WTC11 (cell line): ENCODE measurements at regions not wholly inside any gene's neighbourhood (a gene's known extent, or its start where the extent isn't known, plus 50 kb on each side); places are given as distances from the start of the nearest gene placed in this dataset.

ENCODE experiments used
- ATAC-seq: fragments of 200-7000 bp; cut with Tn5 transposase; 2 replicates; pipeline ENCODE4 v1.10.0; 2021; ENCODE audit warnings: mild to moderate bottlenecking, moderate library complexity
- CTCF ChIA-PET: fragments of 300-600 bp; sonication (Branson Sonifier 250); formaldehyde crosslinking; loops from one replicate; lab custom pipeline; 2021; ENCODE audit warnings: antibody characterized with exemption; lab: Charles Lee
- POLR2A ChIA-PET: fragments of 350-600 bp; sonication (Branson Sonifier 250); formaldehyde crosslinking; loops from one replicate; lab custom pipeline; 2021; ENCODE audit warnings: antibody characterized with exemption; lab: Charles Lee
- DNase-seq: peaks from one replicate; pipeline ENCODE4 v3.0.0; 2021; ENCODE audit warnings: low spot score
- H3K27ac Mint-ChIP-seq: 2 replicates; pipeline ENCODE4 v1.8.0; 2021; ENCODE audit warnings: mixed read lengths
- H3K27me3 Mint-ChIP-seq: 2 replicates; pipeline ENCODE4 v1.8.0; 2021; ENCODE audit warnings: low read depth, mild to moderate bottlenecking, moderate library complexity, mixed read lengths
- H3K36me3 Mint-ChIP-seq: 2 replicates; pipeline ENCODE4 v1.8.0; 2021; ENCODE audit warnings: mixed read lengths
- H3K4me1 Mint-ChIP-seq: 2 replicates; pipeline ENCODE4 v1.8.0; 2022; ENCODE audit warnings: mixed read lengths
- H3K4me3 Mint-ChIP-seq: 2 replicates; pipeline ENCODE4 v1.8.0; 2021; ENCODE audit warnings: mild to moderate bottlenecking, moderate library complexity, mixed read lengths
- H3K9me3 Mint-ChIP-seq: 2 replicates; pipeline ENCODE4 v1.8.0; 2021; ENCODE audit warnings: mixed read lengths
- AFF4 ChIP-seq: sonication (generic); formaldehyde crosslinking; IDR thresholded peaks from 2 replicates; pipeline ENCODE4 v1.8.1; 2023; ENCODE audit warnings: mild to moderate bottlenecking, missing genetic modification reagents, borderline replicate concordance
- ATF2 ChIP-seq: sonication (generic); formaldehyde crosslinking; IDR thresholded peaks from 2 replicates; pipeline ENCODE4 v1.8.1; 2022; ENCODE audit warnings: low read depth, missing genetic modification reagents, borderline replicate concordance
- ATF3 ChIP-seq: sonication (generic); formaldehyde crosslinking; conservative IDR thresholded peaks from 2 replicates; pipeline ENCODE4 v1.8.1; 2022; ENCODE audit warnings: mild to moderate bottlenecking, missing genetic modification reagents
- CREB1 ChIP-seq: sonication (generic); formaldehyde crosslinking; IDR thresholded peaks from 2 replicates; pipeline ENCODE4 v1.8.0; 2023; ENCODE audit warnings: mild to moderate bottlenecking, missing genetic modification reagents
- CREM ChIP-seq: sonication (generic); formaldehyde crosslinking; IDR thresholded peaks from 2 replicates; pipeline ENCODE4 v1.8.1; 2022; ENCODE audit warnings: mild to moderate bottlenecking, missing genetic modification reagents, moderate library complexity
- FOXJ3 ChIP-seq: sonication (generic); formaldehyde crosslinking; IDR thresholded peaks from 2 replicates; pipeline ENCODE4 v1.9.0; 2021; ENCODE audit warnings: missing genetic modification reagents, mild to moderate bottlenecking, borderline replicate concordance
- GRHL2 ChIP-seq: fragments of 250-450 bp; sonication (Bioruptor Pico); IDR thresholded peaks from 2 replicates; pipeline ENCODE4 v1.8.0; 2022; ENCODE audit warnings: mild to moderate bottlenecking, moderate library complexity; ENCODE audit not compliant: insufficient replicate concordance, severe bottlenecking
- IRF1 ChIP-seq: sonication (generic); formaldehyde crosslinking; IDR thresholded peaks from 2 replicates; pipeline ENCODE4 v1.8.0; 2023; ENCODE audit warnings: missing genetic modification reagents
- NFYB ChIP-seq: sonication (generic); formaldehyde crosslinking; conservative IDR thresholded peaks from 2 replicates; pipeline ENCODE4 v1.8.0; 2022; ENCODE audit warnings: low read depth, missing genetic modification reagents
- STAT6 ChIP-seq: sonication (generic); formaldehyde crosslinking; conservative IDR thresholded peaks from 2 replicates; pipeline ENCODE4 v1.8.1; 2023; ENCODE audit warnings: mild to moderate bottlenecking, low read depth, missing genetic modification reagents, moderate library complexity
- USF1 ChIP-seq: sonication (generic); formaldehyde crosslinking; IDR thresholded peaks from 2 replicates; pipeline ENCODE4 v1.8.0; 2022; ENCODE audit warnings: mild to moderate bottlenecking, missing genetic modification reagents
- ZBTB21 ChIP-seq: sonication (generic); formaldehyde crosslinking; IDR thresholded peaks from 2 replicates; pipeline ENCODE4 v1.8.1; 2023; ENCODE audit warnings: mild to moderate bottlenecking, missing genetic modification reagents, borderline replicate concordance
- ZBTB43 ChIP-seq: sonication (generic); formaldehyde crosslinking; IDR thresholded peaks from 2 replicates; pipeline ENCODE4 v1.8.1; 2023; ENCODE audit warnings: mild to moderate bottlenecking, missing genetic modification reagents
- ZNF317 ChIP-seq: sonication (generic); formaldehyde crosslinking; IDR thresholded peaks from 2 replicates; pipeline ENCODE4 v1.8.1; 2023; ENCODE audit warnings: low read depth, mild to moderate bottlenecking, moderate library complexity, missing genetic modification reagents, borderline replicate concordance
- ZNF423 ChIP-seq: fragments of 250-450 bp; sonication (Bioruptor Pico); IDR thresholded peaks from 2 replicates; pipeline ENCODE4 v2.1.2; 2022; ENCODE audit warnings: mild to moderate bottlenecking, moderate library complexity
- ZSCAN18 ChIP-seq: fragments of 250-450 bp; sonication (Bioruptor Pico); IDR thresholded peaks from 2 replicates; pipeline ENCODE4 v2.1.2; 2022; ENCODE audit warnings: mild to moderate bottlenecking, moderate library complexity

GRCh38 chr2:136215449-136215848, 97.5 kb upstream of the CXCR4 start:
- ATAC-seq (no peak), DNase-seq (no peak)
- Mint-ChIP-seq H3K4me3 (no peak overlapping the region), H3K4me1 (no peaks in the 10 kb centered on the region), H3K27me3 (no peaks in the 10 kb centered on the region; the same call in 1 of the 2 replicates), H3K9me3 (peaks cover 3% of the 10 kb centered on the region; the same call in 1 of the 2 replicates), H3K36me3 (no peaks in the 10 kb centered on the region), H3K27ac (no peak overlapping the region)
- ChIA-PET CTCF (no interaction called here), POLR2A (no interaction called here)
- TF ChIP-seq ZBTB43 (CRISPR knock-in tag) (no peak), ZSCAN18 (no peak), FOXJ3 (CRISPR knock-in tag) (no peak), CREB1 (CRISPR knock-in tag) (no peak), NFYB (CRISPR knock-in tag) (no peak), GRHL2 (CRISPR knock-in tag) (no peak), USF1 (CRISPR knock-in tag) (no peak), ZNF423 (no peak), ATF2 (CRISPR knock-in tag) (no peak), CREM (CRISPR knock-in tag) (no peak), STAT6 (CRISPR knock-in tag) (no peak), ZNF317 (CRISPR knock-in tag) (no peak), AFF4 (CRISPR knock-in tag) (no peak), ATF3 (CRISPR knock-in tag) (no peak), IRF1 (no peak), ZBTB21 (CRISPR knock-in tag) (no peak)
